DMS114 treated with DMSO at 0.1 percent for 48 hours (cell line): ENCODE measurements at regions not wholly inside any gene's neighbourhood (a gene's known extent, or its start where the extent isn't known, plus 50 kb on each side); places are given as distances from the start of the nearest gene placed in this dataset.

Experiments
- DNase-seq: peaks from one replicate; lab custom pipeline; 2025; ENCODE audit not compliant: unreplicated experiment; lab: John Stamatoyannopoulos, UW

GRCh38 chr13:84998681-84999080 is 800.5 kb downstream of the SLITRK6 start:
- DNase-seq, result no peak

GRCh38 chr13:84997858-84998257 is 801.4 kb downstream of the SLITRK6 start:
- DNase-seq, result no peak

GRCh38 chr13:84994582-84994981 is 804.6 kb downstream of the SLITRK6 start:
- no peak for DNase-seq

GRCh38 chr13:84985860-84986259 is 813.4 kb downstream of the SLITRK6 start:
- DNase-seq, result no peak

GRCh38 chr13:84983321-84983720 is 815.9 kb downstream of the SLITRK6 start:
- no peak for DNase-seq

- no peak for DNase-seq
These were observed 818.6 kb downstream of the SLITRK6 start for GRCh38 chr13:84980571-84980970.

GRCh38 chr13:84978851-84979250 is 820.4 kb downstream of the SLITRK6 start:
- DNase-seq, result no peak

GRCh38 chr13:84973661-84974060 is 825.6 kb downstream of the SLITRK6 start:
- DNase-seq, result no peak

- no peak for DNase-seq
These were observed 826.3 kb downstream of the SLITRK6 start for GRCh38 chr13:84972907-84973306.

GRCh38 chr13:84962849-84963248 is 836.4 kb downstream of the SLITRK6 start:
- no peak for DNase-seq

GRCh38 chr13:84962141-84962750 is 837.0 kb downstream of the SLITRK6 start:
- DNase-seq, result no peak

- no peak for DNase-seq
These were observed 838.2 kb downstream of the SLITRK6 start for GRCh38 chr13:84961023-84961422.

- DNase-seq, result no peak
These were observed 839.4 kb downstream of the SLITRK6 start for GRCh38 chr13:84959818-84960217.

- DNase-seq, result no peak
These were observed 844.6 kb downstream of the SLITRK6 start for GRCh38 chr13:84954636-84955035.

GRCh38 chr13:84951128-84951527 is 848.1 kb downstream of the SLITRK6 start:
- DNase-seq, result no peak

GRCh38 chr13:84946192-84946591 is 853.0 kb downstream of the SLITRK6 start:
- no peak for DNase-seq

GRCh38 chr13:84940798-84941197 is 858.4 kb downstream of the SLITRK6 start:
- DNase-seq, result no peak

GRCh38 chr13:84940167-84940566 is 859.1 kb downstream of the SLITRK6 start:
- no peak for DNase-seq

GRCh38 chr13:84934911-84935310 is 864.3 kb downstream of the SLITRK6 start:
- DNase-seq, result no peak

- DNase-seq, result no peak
These were observed 865.4 kb downstream of the SLITRK6 start for GRCh38 chr13:84933797-84934196.

GRCh38 chr13:84931264-84931663 is 868.0 kb downstream of the SLITRK6 start:
- no peak for DNase-seq

GRCh38 chr13:84927442-84928169 is 871.6 kb downstream of the SLITRK6 start:
- DNase-seq, result no peak

- no peak for DNase-seq
These were observed 873.8 kb downstream of the SLITRK6 start for GRCh38 chr13:84925443-84925842.
